ENCODE measurements at regions not wholly inside any gene's neighbourhood (a gene's known extent, or its start where the extent isn't known, plus 50 kb on each side); places are given as distances from the start of the nearest gene placed in this dataset.

GRCh38 chr1:56188855-56189254, 390.5 kb downstream of the PLPP3 start:
- no peaks in the 10 kb centered on the region for H3K4me1 Mint-ChIP-seq (ENCODE audit: low read depth)

GRCh38 chr1:56188221-56188620, 391.1 kb downstream of the PLPP3 start:
- Mint-ChIP-seq H3K4me3 (no peak overlapping the region), H3K4me1 (ENCODE audit: low read depth) (no peaks in the 10 kb centered on the region), H3K27me3 (ENCODE audit: low read depth) (no peaks in the 10 kb centered on the region), H3K27ac (no peak overlapping the region), H3K9me3 (no peaks in the 10 kb centered on the region), H3K36me3 (ENCODE audit: low read depth) (no peaks in the 10 kb centered on the region)
- no peak for DNase-seq (ENCODE audit: low spot score)

More at GRCh38 chr1:56188855-56189254, 390.5 kb downstream of the PLPP3 start:
- Mint-ChIP-seq H3K4me3 (no peak overlapping the region), H3K27ac (no peak overlapping the region), H3K9me3 (no peaks in the 10 kb centered on the region), H3K36me3 (ENCODE audit: low read depth) (no peaks in the 10 kb centered on the region), H3K27me3 (ENCODE audit: low read depth) (no peaks in the 10 kb centered on the region)
- no peak for DNase-seq (ENCODE audit: low spot score)

- Mint-ChIP-seq H3K36me3 (ENCODE audit: low read depth) (no peaks in the 10 kb centered on the region), H3K27me3 (ENCODE audit: low read depth) (no peaks in the 10 kb centered on the region)
Measured at GRCh38 chr1:56187405-56187804, 392.0 kb downstream of the PLPP3 start.

GRCh38 chr1:56185493-56185892, 393.9 kb downstream of the PLPP3 start:
- Mint-ChIP-seq H3K36me3 (ENCODE audit: low read depth) (no peaks in the 10 kb centered on the region), H3K9me3 (no peaks in the 10 kb centered on the region), H3K27ac (no peak overlapping the region), H3K4me1 (ENCODE audit: low read depth) (no peaks in the 10 kb centered on the region), H3K27me3 (ENCODE audit: low read depth) (no peaks in the 10 kb centered on the region), H3K4me3 (no peak overlapping the region)
- no peak for DNase-seq (ENCODE audit: low spot score)

More at GRCh38 chr1:56187405-56187804, 392.0 kb downstream of the PLPP3 start:
- Mint-ChIP-seq H3K4me3 (no peak overlapping the region), H3K4me1 (ENCODE audit: low read depth) (no peaks in the 10 kb centered on the region), H3K9me3 (no peaks in the 10 kb centered on the region), H3K27ac (no peak overlapping the region)
- no peak for DNase-seq (ENCODE audit: low spot score)

GRCh38 chr1:56183151-56183550, 396.2 kb downstream of the PLPP3 start:
- no peaks in the 10 kb centered on the region for H3K9me3 Mint-ChIP-seq
- no peak overlapping the region for H3K27ac Mint-ChIP-seq
- H3K27me3 Mint-ChIP-seq (ENCODE audit: low read depth), result no peaks in the 10 kb centered on the region
- no peaks in the 10 kb centered on the region for H3K36me3 Mint-ChIP-seq (ENCODE audit: low read depth)
- H3K4me3 Mint-ChIP-seq, result no peak overlapping the region
- no peak for DNase-seq (ENCODE audit: low spot score)
- no peaks in the 10 kb centered on the region for H3K4me1 Mint-ChIP-seq (ENCODE audit: low read depth)

- Mint-ChIP-seq H3K9me3 (no peaks in the 10 kb centered on the region), H3K4me1 (ENCODE audit: low read depth) (no peaks in the 10 kb centered on the region), H3K27ac (no peak overlapping the region), H3K27me3 (ENCODE audit: low read depth) (no peaks in the 10 kb centered on the region), H3K36me3 (ENCODE audit: low read depth) (no peaks in the 10 kb centered on the region), H3K4me3 (no peak overlapping the region)
- DNase-seq (ENCODE audit: low spot score), result no peak
Measured at GRCh38 chr1:56180520-56181190, 398.7 kb downstream of the PLPP3 start.

GRCh38 chr1:56179543-56179942, 399.8 kb downstream of the PLPP3 start:
- H3K27ac Mint-ChIP-seq, result no peak overlapping the region
- no peak for DNase-seq (ENCODE audit: low spot score)
- H3K9me3 Mint-ChIP-seq, result no peaks in the 10 kb centered on the region
- H3K27me3 Mint-ChIP-seq (ENCODE audit: low read depth), result no peaks in the 10 kb centered on the region
- H3K36me3 Mint-ChIP-seq (ENCODE audit: low read depth), result no peaks in the 10 kb centered on the region
- H3K4me1 Mint-ChIP-seq (ENCODE audit: low read depth), result no peaks in the 10 kb centered on the region
- H3K4me3 Mint-ChIP-seq, result no peak overlapping the region

- Mint-ChIP-seq H3K27ac (no peak overlapping the region), H3K9me3 (no peaks in the 10 kb centered on the region), H3K4me1 (ENCODE audit: low read depth) (no peaks in the 10 kb centered on the region), H3K27me3 (ENCODE audit: low read depth) (no peaks in the 10 kb centered on the region), H3K36me3 (ENCODE audit: low read depth) (no peaks in the 10 kb centered on the region), H3K4me3 (no peak overlapping the region)
- DNase-seq (ENCODE audit: low spot score), result no peak
Measured at GRCh38 chr1:56175211-56175610, 404.2 kb downstream of the PLPP3 start.

- no peak for DNase-seq (ENCODE audit: low spot score)
- Mint-ChIP-seq H3K4me3 (no peak overlapping the region), H3K4me1 (ENCODE audit: low read depth) (no peaks in the 10 kb centered on the region), H3K27me3 (ENCODE audit: low read depth) (no peaks in the 10 kb centered on the region), H3K9me3 (no peaks in the 10 kb centered on the region), H3K27ac (no peak overlapping the region), H3K36me3 (ENCODE audit: low read depth) (no peaks in the 10 kb centered on the region)
Measured at GRCh38 chr1:56174176-56174885, 405.0 kb downstream of the PLPP3 start.

- Mint-ChIP-seq H3K4me1 (ENCODE audit: low read depth) (no peaks in the 10 kb centered on the region), H3K36me3 (ENCODE audit: low read depth) (no peaks in the 10 kb centered on the region), H3K9me3 (no peaks in the 10 kb centered on the region), H3K4me3 (no peak overlapping the region), H3K27ac (no peak overlapping the region), H3K27me3 (ENCODE audit: low read depth) (no peaks in the 10 kb centered on the region)
- DNase-seq (ENCODE audit: low spot score), result no peak
Measured at GRCh38 chr1:56173736-56174135, 405.6 kb downstream of the PLPP3 start.

- no peaks in the 10 kb centered on the region for H3K36me3 Mint-ChIP-seq (ENCODE audit: low read depth)
- H3K4me3 Mint-ChIP-seq, result no peak overlapping the region
- no peak for DNase-seq (ENCODE audit: low spot score)
- no peaks in the 10 kb centered on the region for H3K9me3 Mint-ChIP-seq
- no peaks in the 10 kb centered on the region for H3K27me3 Mint-ChIP-seq (ENCODE audit: low read depth)
- no peak overlapping the region for H3K27ac Mint-ChIP-seq
- H3K4me1 Mint-ChIP-seq (ENCODE audit: low read depth), result no peaks in the 10 kb centered on the region
Measured at GRCh38 chr1:56171670-56172069, 407.7 kb downstream of the PLPP3 start.

GRCh38 chr1:56170784-56171320, 408.5 kb downstream of the PLPP3 start:
- H3K27me3 Mint-ChIP-seq (ENCODE audit: low read depth), result no peaks in the 10 kb centered on the region
- no peak for DNase-seq (ENCODE audit: low spot score)
- no peaks in the 10 kb centered on the region for H3K36me3 Mint-ChIP-seq (ENCODE audit: low read depth)
- H3K4me3 Mint-ChIP-seq, result no peak overlapping the region
- H3K9me3 Mint-ChIP-seq, result peaks cover 4% of the 10 kb centered on the region
- no peak overlapping the region for H3K27ac Mint-ChIP-seq
- no peaks in the 10 kb centered on the region for H3K4me1 Mint-ChIP-seq (ENCODE audit: low read depth)

GRCh38 chr1:56169856-56170255, 409.5 kb downstream of the PLPP3 start:
- Mint-ChIP-seq H3K4me3 (no peak overlapping the region), H3K4me1 (ENCODE audit: low read depth) (no peaks in the 10 kb centered on the region), H3K36me3 (ENCODE audit: low read depth) (no peaks in the 10 kb centered on the region), H3K27me3 (ENCODE audit: low read depth) (no peaks in the 10 kb centered on the region), H3K27ac (no peak overlapping the region), H3K9me3 (peaks cover 5% of the 10 kb centered on the region)
- no peak for DNase-seq (ENCODE audit: low spot score)

- no peak for DNase-seq (ENCODE audit: low spot score)
- Mint-ChIP-seq H3K4me3 (no peak overlapping the region), H3K9me3 (peaks cover 9% of the 10 kb centered on the region), H3K36me3 (ENCODE audit: low read depth) (no peaks in the 10 kb centered on the region), H3K27me3 (ENCODE audit: low read depth) (no peaks in the 10 kb centered on the region), H3K4me1 (ENCODE audit: low read depth) (no peaks in the 10 kb centered on the region), H3K27ac (no peak overlapping the region)
Measured at GRCh38 chr1:56168176-56168575, 411.2 kb downstream of the PLPP3 start.
